IMR-90 (cell line): ENCODE measurements at regions not wholly inside any gene's neighbourhood (a gene's known extent, or its start where the extent isn't known, plus 50 kb on each side); places are given as distances from the start of the nearest gene placed in this dataset.

Source experiments
- ATAC-seq: fragments of 200-7000 bp; cut with Tn5 transposase; 2 replicates; pipeline ENCODE4 v1.9.1; 2020; ENCODE audit warnings: low read depth, mild to moderate bottlenecking, moderate library complexity
- BruUV-seq: library from RNA; stranded (reverse); fragments of 400-500 nt; replicated peaks from 2 replicates; lab custom pipeline; 2021; lab: Mats Ljungman, UMichigan
- CTCF ChIA-PET: fragments of 300-600 bp; formaldehyde crosslinking; extraction: SDS; loops from one replicate; lab custom pipeline; 2021; ENCODE audit warnings: antibody characterized with exemption; lab: Yijun Ruan, JAX
- POLR2A ChIA-PET: fragments of 300-600 bp; sonication (Branson Sonifier 250); formaldehyde crosslinking; loops from one replicate; lab custom pipeline; 2022; ENCODE audit warnings: antibody characterized with exemption; ENCODE audit not compliant: unreplicated experiment; lab: Charles Lee
- DNase-seq: peaks from one replicate; pipeline ENCODE4 v3.0.0; 2013
- H2AFZ ChIP-seq: replicated peaks from 2 replicates; pipeline ENCODE3; 2013; ENCODE audit warnings: low read length, mild to moderate bottlenecking; ENCODE audit not compliant: poor library complexity
- H2AK5ac ChIP-seq: 2 replicates; pipeline ENCODE4 v1.6.1; 2013; ENCODE audit warnings: low read depth, low read length, inconsistent platforms
- H2AK9ac ChIP-seq: replicated peaks from 2 replicates; pipeline ENCODE3; 2013; ENCODE audit warnings: mild to moderate bottlenecking, low read depth, low read length, moderate library complexity; ENCODE audit not compliant: poor library complexity
- H2BK120ac ChIP-seq: 2 replicates; pipeline ENCODE4 v1.6.1; 2013; ENCODE audit warnings: low read depth, low read length, inconsistent platforms
- H2BK15ac ChIP-seq: 3 replicates; pipeline ENCODE4 v1.6.1; 2013; ENCODE audit warnings: low read depth, low read length, inconsistent platforms
- H2BK20ac ChIP-seq: 2 replicates; pipeline ENCODE4 v1.6.1; 2013; ENCODE audit warnings: low read depth, mild to moderate bottlenecking, inconsistent platforms, low read length, moderate library complexity
- H2BK5ac ChIP-seq: 2 replicates; pipeline ENCODE4 v1.6.1; 2013; ENCODE audit warnings: mild to moderate bottlenecking, low read depth, low read length, inconsistent platforms; ENCODE audit not compliant: poor library complexity, severe bottlenecking
- H3K14ac ChIP-seq: replicated peaks from 2 replicates; pipeline ENCODE4 v1.6.1; 2013; ENCODE audit warnings: low read depth, low read length, inconsistent platforms
- H3K18ac ChIP-seq: 2 replicates; pipeline ENCODE4 v1.6.1; 2013; ENCODE audit warnings: low read depth, low read length, control low read depth
- H3K23ac ChIP-seq: 2 replicates; pipeline ENCODE4 v1.6.1; 2013; ENCODE audit warnings: low read depth, low read length, inconsistent platforms
- H3K27ac ChIP-seq: 2 replicates; pipeline ENCODE4 v1.5.1; 2013; ENCODE audit warnings: mild to moderate bottlenecking, control low read depth, low read length; ENCODE audit not compliant: insufficient read depth
- H3K27me3 ChIP-seq: 2 replicates; pipeline ENCODE4 v1.6.1; 2013; ENCODE audit warnings: low read length; ENCODE audit not compliant: control insufficient read depth, insufficient read depth
- H3K36me3 ChIP-seq: 2 replicates; pipeline ENCODE4 v1.6.1; 2013; ENCODE audit warnings: low read length, mixed read lengths; ENCODE audit not compliant: control insufficient read depth, insufficient read depth
- H3K4ac ChIP-seq: 2 replicates; pipeline ENCODE4 v1.6.1; 2013; ENCODE audit warnings: low read depth, low read length, inconsistent platforms
- H3K4me1 ChIP-seq: 2 replicates; pipeline ENCODE4 v1.6.1; 2013; ENCODE audit warnings: low read length, mixed read lengths; ENCODE audit not compliant: control insufficient read depth, insufficient read depth
- H3K4me2 ChIP-seq: 2 replicates; pipeline ENCODE4 v1.6.1; 2013; ENCODE audit warnings: low read depth, mild to moderate bottlenecking, control low read depth, low read length, moderate library complexity
- H3K4me3 ChIP-seq: 2 replicates; pipeline ENCODE4 v1.5.1; 2013; ENCODE audit warnings: low read depth, mild to moderate bottlenecking, control low read depth, low read length, moderate library complexity; ENCODE audit not compliant: insufficient read depth
- H3K56ac ChIP-seq: 2 replicates; pipeline ENCODE4 v1.6.1; 2013; ENCODE audit warnings: low read length, inconsistent platforms; ENCODE audit not compliant: insufficient read depth; ENCODE audit errors: extremely low read depth
- H3K79me1 ChIP-seq, 2 experiments: 2 replicates each; pipeline ENCODE4 v1.6.1; 2013; ENCODE audit warnings: low read length in 2 of 2, inconsistent platforms in 1 of 2, low read depth in 1 of 2
- H3K9ac ChIP-seq: 2 replicates; pipeline ENCODE4 v1.6.1; 2013; ENCODE audit warnings: low read depth, low read length, control low read depth
- H3K9me1 ChIP-seq: 2 replicates; pipeline ENCODE4 v1.6.1; 2013; ENCODE audit warnings: low read length, inconsistent platforms; ENCODE audit not compliant: insufficient read depth
- H3K9me3 ChIP-seq: 2 replicates; pipeline ENCODE4 v1.6.1; 2013; ENCODE audit warnings: low read length; ENCODE audit not compliant: control insufficient read depth, insufficient read depth
- H4K20me1 ChIP-seq: 2 replicates; pipeline ENCODE4 v1.6.1; 2013; ENCODE audit warnings: low read length, inconsistent platforms; ENCODE audit not compliant: insufficient read depth
- H4K5ac ChIP-seq: 2 replicates; pipeline ENCODE4 v1.6.1; 2013; ENCODE audit warnings: mild to moderate bottlenecking, low read depth, low read length, control low read depth
- H4K8ac ChIP-seq, 2 experiments: 2 replicates each; pipeline ENCODE4 v1.6.1; 2013; ENCODE audit warnings: low read depth in 2 of 2, low read length in 2 of 2, control low read depth in 1 of 2, inconsistent platforms in 1 of 2
- H4K91ac ChIP-seq: 2 replicates; pipeline ENCODE4 v1.6.1; 2013; ENCODE audit warnings: low read depth, low read length, inconsistent platforms; ENCODE audit not compliant: insufficient read depth
- CEBPB ChIP-seq: IDR thresholded peaks from 2 replicates; pipeline ENCODE4 v1.6.1; 2012; ENCODE audit warnings: low read depth, low read length, improper control_type of control experiment
- POLR2A ChIP-seq: IDR thresholded peaks from 2 replicates; pipeline ENCODE4 v1.6.1; 2012; ENCODE audit warnings: mild to moderate bottlenecking, low read depth, low read length
- WGBS, 2 experiments: methylation state at CpG; one replicate each; pipeline versions ENCODE4 v1.1.5 to v1.1.7; 2013; ENCODE audit warnings: missing lambda C conversion rate in 2 of 2; ENCODE audit not compliant: insufficient read length in 1 of 2; ENCODE audit errors: extremely low coverage in 2 of 2; 5-methylcytosine and 5-hydroxymethylcytosine counted together
- dilution Hi-C: fragments of 300-500 bp; cut with HindIII; formaldehyde crosslinking; loops from one replicate; pipeline ENCODE4 v1.14.3; 2018; ENCODE audit warnings: low sequenced_read_pairs; ENCODE audit not compliant: unreplicated experiment
- in situ Hi-C: fragments of 300-500 bp; cut with MboI; formaldehyde crosslinking; loops from 3 replicates; pipeline ENCODE4 v1.14.3; 2019; ENCODE audit warnings: low sequenced_read_pairs, inconsistent platforms, mixed read lengths
- intact Hi-C: fragments of 100-400 bp; cut with micrococcal nuclease; formaldehyde crosslinking; loops from 2 replicates; pipeline ENCODE4 v1.10.0; 2022

- Histone ChIP-seq H4K8ac (no peak overlapping the region), H2AFZ (no peak overlapping the region), H4K20me1 (no peaks in the 10 kb centered on the region)
Measured at GRCh38 chr3:103966749-103967148, 1400.0 kb upstream of the ALCAM start.

More at GRCh38 chr3:103966749-103967148, 1400.0 kb upstream of the ALCAM start:
- no peaks in the 10 kb centered on the region for H3K9me1 ChIP-seq
- H3K79me1 ChIP-seq: no peaks in the 10 kb centered on the region
- H3K4me2 ChIP-seq: no peak overlapping the region
- no peak overlapping the region for H3K23ac ChIP-seq
- H4K91ac ChIP-seq: no peak overlapping the region
- H2AK9ac ChIP-seq: no peak overlapping the region
- no peak overlapping the region for H2BK20ac ChIP-seq
- TF ChIP-seq CEBPB (no peak), POLR2A (no peak)
- no peak overlapping the region for H3K27ac ChIP-seq
- dilution Hi-C loops (no loop called here), in situ Hi-C loops (no loop called here), intact Hi-C loops (no loop called here)
- CTCF ChIA-PET: no interaction called here
- no peak overlapping the region for H2AK5ac ChIP-seq
- no peak overlapping the region for H3K4me3 ChIP-seq
- no peaks in the 10 kb centered on the region for H3K27me3 ChIP-seq
- no peak overlapping the region for H2BK5ac ChIP-seq
- no peak overlapping the region for H4K5ac ChIP-seq
- no peak overlapping the region for H3K18ac ChIP-seq
- H3K9ac ChIP-seq: no peak overlapping the region
- H3K14ac ChIP-seq: no peak overlapping the region
- no peak for ATAC-seq
- 0 out of 2 replicates have a peak, but pooled peaks cover 2% of the 10 kb centered on the region for H3K9me3 ChIP-seq
- H3K36me3 ChIP-seq: no peaks in the 10 kb centered on the region
- H3K56ac ChIP-seq: no peak overlapping the region
- H3K4me1 ChIP-seq: no peaks in the 10 kb centered on the region
- no TSS peak for BruUV-seq
- no peak overlapping the region for H2BK15ac ChIP-seq
- POLR2A ChIA-PET: no interaction called here
- H3K4ac ChIP-seq: no peak overlapping the region
- no peak overlapping the region for H2BK120ac ChIP-seq
- DNase-seq: no peak
- WGBS, 2 experiments: 60% methylated on average over 3 of the region's 3 CpGs; no CpG with 5 or more reads in 1 of the 2 experiments
